SU-DHL-6 (cell line): ENCODE measurements at regions not wholly inside any gene's neighbourhood (a gene's known extent, or its start where the extent isn't known, plus 50 kb on each side); places are given as distances from the start of the nearest gene placed in this dataset.

ENCODE experiments used
- H2AFZ ChIP-seq: fragments of 200-600 bp; sonication (generic); 2 replicates; pipeline ENCODE4 v1.6.1; 2014; ENCODE audit warnings: low read depth, mild to moderate bottlenecking, moderate library complexity, mixed read lengths, antibody characterized with exemption, low read length; ENCODE audit not compliant: severe bottlenecking
- H3F3A ChIP-seq: fragments of 200-600 bp; shearing (Covaris generic); 2 replicates; pipeline ENCODE4 v1.6.0; 2016; ENCODE audit warnings: antibody characterized with exemption, mild to moderate bottlenecking; ENCODE audit not compliant: insufficient read depth
- H3K27ac ChIP-seq: fragments of 200-600 bp; sonication (generic); 2 replicates; pipeline ENCODE4 v1.5.1; 2016; ENCODE audit warnings: low read depth, mild to moderate bottlenecking, low read length, moderate library complexity, mixed read lengths
- H3K27me3 ChIP-seq: fragments of 200-600 bp; sonication (generic), shearing (Covaris generic); 2 replicates; pipeline ENCODE4 v1.6.0; 2014; ENCODE audit warnings: mild to moderate bottlenecking, low read length
- H3K36me3 ChIP-seq: fragments of 200-600 bp; sonication (generic); 2 replicates; pipeline ENCODE4 v1.6.1; 2014; ENCODE audit warnings: mild to moderate bottlenecking, low read length, mixed read lengths
- H3K4me2 ChIP-seq: fragments of 300-600, 200-600 bp; shearing (Covaris generic), sonication (generic); 2 replicates; pipeline ENCODE4 v1.6.0; 2014; ENCODE audit warnings: low read length, low read depth, mild to moderate bottlenecking; ENCODE audit not compliant: poor library complexity, severe bottlenecking
- H3K4me3 ChIP-seq: fragments of 200-600 bp; sonication (generic); 2 replicates; pipeline ENCODE4 v1.5.1; 2014; ENCODE audit warnings: antibody characterized with exemption, low read length, mild to moderate bottlenecking, mixed read lengths; ENCODE audit not compliant: insufficient read depth, poor library complexity, severe bottlenecking
- H3K79me2 ChIP-seq: fragments of 200-600 bp; sonication (generic); 2 replicates; pipeline ENCODE4 v1.6.1; 2014; ENCODE audit warnings: mild to moderate bottlenecking, low read length, moderate library complexity; ENCODE audit not compliant: insufficient read depth
- H3K9ac ChIP-seq: fragments of 200-600 bp; sonication (generic); 2 replicates; pipeline ENCODE4 v1.7.0; 2014; ENCODE audit warnings: mild to moderate bottlenecking, low read length
- H3K9me2 ChIP-seq: fragments of 200-600 bp; sonication (generic); replicated peaks from 2 replicates; pipeline ENCODE4 v1.6.1; 2014; ENCODE audit warnings: low read length; ENCODE audit not compliant: insufficient read depth
- H3K9me3 ChIP-seq: fragments of 200-600 bp; sonication (generic); 2 replicates; pipeline ENCODE4 v1.6.1; 2014; ENCODE audit warnings: low read length, mixed read lengths; ENCODE audit not compliant: insufficient read depth
- H4K20me1 ChIP-seq: fragments of 200-600 bp; sonication (generic); 2 replicates; pipeline ENCODE4 v1.6.1; 2014; ENCODE audit warnings: low read depth, mild to moderate bottlenecking, antibody characterized with exemption, low read length, moderate library complexity, mixed read lengths
- CTCF ChIP-seq: fragments of 200-600 bp; sonication (generic); IDR thresholded peaks from one replicate; pipeline ENCODE4 v1.5.1; 2017; ENCODE audit warnings: antibody characterized with exemption, mild to moderate bottlenecking, low read length, moderate library complexity; ENCODE audit not compliant: insufficient read depth, poor library complexity, severe bottlenecking
- EZH2phosphoT487 ChIP-seq: fragments of 200-600 bp; sonication (generic), shearing (Covaris generic); conservative IDR thresholded peaks from 2 replicates; pipeline ENCODE4 v1.6.1; 2018; ENCODE audit warnings: mild to moderate bottlenecking, antibody characterized with exemption, low read length, moderate library complexity, mixed read lengths

- Histone ChIP-seq H3K36me3 (no peaks in the 10 kb centered on the region), H3K4me2 (no peak overlapping the region), H3K9me3 (peaks cover 4% of the 10 kb centered on the region; the same call in 1 of the 2 replicates), H3F3A (no peaks in the 10 kb centered on the region), H3K27ac (no peak overlapping the region), H2AFZ (no peak overlapping the region), H3K79me2 (no peaks in the 10 kb centered on the region), H3K4me3 (no peak overlapping the region), H3K27me3 (no peaks in the 10 kb centered on the region), H4K20me1 (no peaks in the 10 kb centered on the region), H3K9me2 (no peaks in the 10 kb centered on the region; the same call in 1 of the 2 replicates), H3K9ac (no peak overlapping the region)
- no peak for TF ChIP-seq EZH2phosphoT487
- TF ChIP-seq CTCF: no peak
Measured at GRCh38 chr10:55174419-55174818, 373.4 kb upstream of the PCDH15 start.

GRCh38 chr10:55169493-55169892 lies 368.5 kb upstream of the PCDH15 start:
- H4K20me1 ChIP-seq: no peaks in the 10 kb centered on the region
- no peak overlapping the region for H3K4me2 ChIP-seq
- no peaks in the 10 kb centered on the region for H3F3A ChIP-seq
- H3K9me3 ChIP-seq: no peaks in the 10 kb centered on the region
- no peaks in the 10 kb centered on the region for H3K79me2 ChIP-seq
- no peak overlapping the region for H3K9ac ChIP-seq
- H3K27me3 ChIP-seq: no peaks in the 10 kb centered on the region
- no peaks in the 10 kb centered on the region for H3K9me2 ChIP-seq
- H2AFZ ChIP-seq: no peak overlapping the region
- no peak overlapping the region for H3K27ac ChIP-seq
- H3K4me3 ChIP-seq: no peak overlapping the region
- TF ChIP-seq CTCF (no peak), EZH2phosphoT487 (no peak)
- no peaks in the 10 kb centered on the region for H3K36me3 ChIP-seq

- Histone ChIP-seq H3K9ac (no peak overlapping the region), H3K9me2 (no peaks in the 10 kb centered on the region), H3K4me2 (no peak overlapping the region), H3K36me3 (no peaks in the 10 kb centered on the region), H4K20me1 (no peaks in the 10 kb centered on the region), H3F3A (no peaks in the 10 kb centered on the region), H2AFZ (no peak overlapping the region), H3K27me3 (no peaks in the 10 kb centered on the region), H3K27ac (no peak overlapping the region), H3K4me3 (no peak overlapping the region), H3K79me2 (no peaks in the 10 kb centered on the region), H3K9me3 (no peaks in the 10 kb centered on the region)
- no peak for TF ChIP-seq EZH2phosphoT487
- TF ChIP-seq CTCF: no peak
Measured at GRCh38 chr10:55168343-55168742, 367.3 kb upstream of the PCDH15 start.
